ENCODE measurements at regions not wholly inside any gene's neighbourhood (a gene's known extent, or its start where the extent isn't known, plus 50 kb on each side); places are given as distances from the start of the nearest gene placed in this dataset.

DNA sequence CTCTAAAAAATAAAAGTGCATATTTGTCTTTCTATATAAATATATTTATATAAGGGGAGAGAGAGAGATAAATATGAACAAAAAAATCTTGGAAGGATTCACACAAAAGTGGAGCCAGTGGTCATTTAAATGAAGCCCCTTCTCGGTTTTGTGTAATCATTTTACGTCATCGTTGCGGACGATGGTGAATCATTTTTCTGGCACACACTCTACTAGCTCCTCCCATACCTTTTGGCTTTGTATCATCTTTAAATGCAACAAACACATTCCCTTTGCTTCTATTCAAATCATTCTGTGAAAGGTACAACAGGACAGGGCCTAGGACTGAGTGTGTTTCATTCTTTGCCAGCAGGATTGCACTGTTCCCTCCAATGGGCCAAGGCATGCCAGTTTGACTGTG lies 186.8 kb downstream of the TGFB2 start:
- TF ChIP-seq, protein P1, sequence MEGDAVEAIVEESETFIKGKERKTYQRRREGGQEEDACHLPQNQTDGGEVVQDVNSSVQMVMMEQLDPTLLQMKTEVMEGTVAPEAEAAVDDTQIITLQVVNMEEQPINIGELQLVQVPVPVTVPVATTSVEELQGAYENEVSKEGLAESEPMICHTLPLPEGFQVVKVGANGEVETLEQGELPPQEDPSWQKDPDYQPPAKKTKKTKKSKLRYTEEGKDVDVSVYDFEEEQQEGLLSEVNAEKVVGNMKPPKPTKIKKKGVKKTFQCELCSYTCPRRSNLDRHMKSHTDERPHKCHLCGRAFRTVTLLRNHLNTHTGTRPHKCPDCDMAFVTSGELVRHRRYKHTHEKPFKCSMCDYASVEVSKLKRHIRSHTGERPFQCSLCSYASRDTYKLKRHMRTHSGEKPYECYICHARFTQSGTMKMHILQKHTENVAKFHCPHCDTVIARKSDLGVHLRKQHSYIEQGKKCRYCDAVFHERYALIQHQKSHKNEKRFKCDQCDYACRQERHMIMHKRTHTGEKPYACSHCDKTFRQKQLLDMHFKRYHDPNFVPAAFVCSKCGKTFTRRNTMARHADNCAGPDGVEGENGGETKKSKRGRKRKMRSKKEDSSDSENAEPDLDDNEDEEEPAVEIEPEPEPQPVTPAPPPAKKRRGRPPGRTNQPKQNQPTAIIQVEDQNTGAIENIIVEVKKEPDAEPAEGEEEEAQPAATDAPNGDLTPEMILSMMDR (IDR thresholded peaks at IDR 0.05; ENCODE audit: insufficient read depth, low read length, poor library complexity, severe bottlenecking): no peak
- no peak for TF ChIP-seq EZH2phosphoT487 (conservative IDR thresholded peaks at IDR 0.05; ENCODE audit: low read length)
